HT-29 (cell line): ENCODE measurements at regions not wholly inside any gene's neighbourhood (a gene's known extent, or its start where the extent isn't known, plus 50 kb on each side); places are given as distances from the start of the nearest gene placed in this dataset.
"Not testable (repeated sequence)": the region's sequence is repeated elsewhere in the genome, so short reads cannot be mapped to it uniquely, and the experiment has no call there.

Experiments used
- DNase-seq: peaks from one replicate; pipeline ENCODE4 v3.0.0-alpha.2; 2015; ENCODE audit warnings: low spot score

GRCh38 chr1:101367630-101368029 is 130.8 kb downstream of the S1PR1 start:
- DNase-seq, result no peak

GRCh38 chr1:101370488-101370887 is 133.7 kb downstream of the S1PR1 start:
- DNase-seq, result no peak

GRCh38 chr1:101371259-101371658 is 134.4 kb downstream of the S1PR1 start:
- no peak for DNase-seq

DNA sequence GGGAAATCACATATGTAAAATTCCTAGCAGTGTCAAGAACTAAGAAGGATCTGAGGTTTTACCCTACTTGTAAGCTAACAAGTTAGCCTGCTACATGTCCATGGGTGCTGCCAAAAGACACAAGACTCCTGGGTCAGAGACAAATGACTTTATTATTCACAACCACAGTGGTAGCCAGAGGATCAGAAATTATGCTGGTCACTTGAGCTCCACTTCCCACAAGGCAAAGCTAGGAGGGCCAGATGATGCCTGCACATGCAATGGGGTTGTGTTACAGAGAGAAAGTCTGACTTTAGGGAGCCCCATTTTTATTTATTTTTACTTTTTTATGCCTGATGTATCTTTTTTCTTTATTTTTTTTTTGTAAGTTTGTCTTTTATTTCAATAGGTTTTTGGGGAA is 136.8 kb downstream of the S1PR1 start:
- DNase-seq, result no peak

DNA sequence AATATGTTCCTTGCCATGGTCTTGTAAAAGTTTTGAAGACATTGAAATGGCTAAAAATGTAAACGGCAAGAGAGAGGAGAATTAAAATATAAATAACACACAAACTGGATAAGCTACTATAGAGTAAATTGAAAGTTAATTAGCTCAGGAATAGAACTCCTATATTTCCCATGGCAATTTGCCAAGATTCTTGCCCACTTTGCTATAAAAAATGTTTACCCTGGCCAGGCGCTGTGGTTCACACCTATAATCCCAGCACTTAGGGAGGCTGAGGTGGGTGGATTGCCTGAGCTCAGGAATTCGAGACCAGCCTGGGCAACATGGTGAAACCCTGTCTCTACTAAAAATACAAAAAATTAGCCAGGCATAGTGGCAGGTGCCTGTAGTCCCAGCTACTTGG is 138.6 kb downstream of the S1PR1 start:
- DNase-seq, result not testable (repeated sequence)

DNA sequence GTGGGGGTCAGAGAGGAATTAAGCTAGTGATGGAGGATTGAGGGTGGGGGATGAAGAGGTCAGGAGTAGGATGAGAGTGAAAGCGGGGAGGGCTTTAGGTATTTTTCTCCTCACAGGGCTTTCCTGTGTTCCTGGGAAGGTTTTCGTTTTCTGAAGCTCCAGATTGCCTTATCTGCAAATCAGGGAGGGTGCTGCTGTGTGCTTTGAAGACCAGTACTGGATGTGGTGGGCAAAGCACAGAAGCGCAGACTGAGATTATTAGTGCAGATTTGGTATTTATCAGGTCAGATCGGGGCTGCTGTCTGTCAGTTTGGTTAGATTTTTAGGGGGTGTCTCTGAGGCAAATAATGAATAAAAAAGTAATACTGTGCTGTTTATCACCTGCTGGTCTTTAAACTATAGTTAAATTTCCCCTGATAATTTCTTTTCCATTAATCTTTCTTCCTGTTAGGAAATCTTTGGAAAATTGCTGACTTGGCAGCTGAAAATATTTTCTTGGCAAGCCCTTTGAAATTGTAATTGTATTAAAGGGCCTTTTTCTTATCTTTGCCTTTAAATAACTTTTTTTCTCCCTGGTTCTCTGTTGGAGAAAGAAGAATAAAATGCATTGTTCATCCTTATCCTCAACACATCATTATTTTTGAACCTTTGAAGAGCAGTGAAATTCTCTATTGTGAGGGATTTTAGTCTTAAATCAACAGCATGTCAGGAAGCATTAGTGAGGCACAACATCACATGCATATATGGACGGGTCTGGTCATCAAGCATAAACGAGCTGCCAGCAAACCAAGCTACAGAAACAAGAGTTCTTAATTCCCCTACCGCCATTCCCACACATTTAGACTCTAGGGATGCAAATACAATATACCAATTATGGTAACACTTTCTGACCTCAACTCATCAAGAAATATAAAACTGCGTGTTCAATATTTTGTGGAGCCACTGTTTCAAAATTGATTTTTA is 139.6 kb downstream of the S1PR1 start:
- DNase-seq, result no peak

DNA sequence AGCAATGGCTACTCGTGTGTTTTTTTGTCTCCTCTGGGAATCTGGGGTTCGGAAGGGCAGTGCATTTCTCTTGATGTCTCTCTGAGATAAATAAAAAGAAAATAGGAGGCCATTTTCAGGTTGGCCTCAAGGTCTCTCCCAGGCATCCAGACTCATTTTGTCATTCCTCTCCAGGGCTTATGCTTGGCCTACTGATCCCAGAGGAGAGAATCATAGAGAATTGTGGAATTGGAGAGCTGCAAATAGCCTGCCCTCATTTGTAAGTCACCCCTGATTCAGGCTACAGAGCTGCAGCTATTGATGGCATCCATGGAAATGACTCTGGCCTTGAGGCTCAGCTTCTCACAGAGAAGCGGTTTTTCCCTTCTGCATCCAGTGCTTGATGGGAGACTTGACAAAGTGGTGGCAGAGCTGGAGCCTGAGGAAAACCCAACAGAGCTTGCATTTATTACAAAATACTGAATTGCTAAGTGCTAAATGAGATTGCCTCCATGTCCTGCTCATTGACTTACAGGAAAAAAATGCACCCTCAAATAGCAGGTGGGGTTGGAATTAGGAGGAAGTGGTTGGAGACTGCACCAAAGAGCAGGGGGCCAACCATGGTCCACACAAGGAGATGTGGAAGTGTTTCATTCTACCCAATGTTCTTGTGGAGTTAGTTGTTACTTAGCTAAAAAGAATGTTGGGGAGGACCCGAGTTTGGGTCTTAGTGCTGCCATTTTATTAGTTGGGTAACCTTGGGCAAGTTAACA is 140.4 kb downstream of the S1PR1 start:
- DNase-seq, result no peak

- DNase-seq, result no peak
Measured at GRCh38 chr1:101379037-101379436, 142.2 kb downstream of the S1PR1 start.

DNA sequence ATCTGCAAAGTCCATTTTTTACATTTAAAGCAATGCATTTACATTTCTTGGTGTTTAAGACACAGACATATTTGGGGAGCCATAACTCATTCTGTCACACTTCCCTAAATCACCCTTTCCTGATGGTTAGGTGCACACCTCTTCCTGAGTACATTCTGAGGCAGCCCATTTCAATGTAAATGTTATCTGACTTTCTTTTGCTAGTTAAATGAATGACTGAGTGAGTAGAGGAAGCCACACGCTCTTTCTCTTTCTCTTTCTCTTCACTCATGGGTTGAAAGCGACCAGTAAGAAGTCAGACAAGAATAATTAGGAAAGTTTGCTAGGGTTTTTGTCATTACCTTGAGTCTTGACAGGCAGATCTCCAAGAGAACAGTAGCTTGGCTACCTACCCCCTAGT is 143.1 kb downstream of the S1PR1 start:
- DNase-seq, result no peak

DNA sequence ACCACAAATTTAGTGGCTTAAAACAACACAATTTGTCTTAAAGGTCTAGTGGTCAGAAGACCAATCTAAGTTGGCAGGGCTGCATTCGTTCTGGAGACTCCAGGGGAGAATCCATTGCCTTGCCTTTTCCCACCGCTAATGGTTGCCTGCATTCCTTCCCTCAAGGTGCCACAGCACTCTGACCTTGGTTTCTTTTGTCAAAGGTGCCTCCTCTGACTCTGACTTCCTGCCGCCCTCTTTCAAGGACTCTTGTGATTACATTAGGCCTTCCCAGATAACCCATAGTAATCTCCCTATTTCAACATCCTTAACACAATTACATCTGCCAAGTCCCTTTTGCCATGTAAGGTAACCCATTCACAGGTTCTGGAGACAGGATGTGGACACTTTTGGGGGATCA is 145.3 kb downstream of the S1PR1 start:
- DNase-seq, result no peak

- no peak for DNase-seq
Measured at GRCh38 chr1:101388904-101389546, 152.2 kb downstream of the S1PR1 start.

- no peak for DNase-seq
Measured at GRCh38 chr1:101389547-101389929, 152.7 kb downstream of the S1PR1 start.

- DNase-seq, result no peak
Measured at GRCh38 chr1:101392552-101392951, 155.7 kb downstream of the S1PR1 start.

GRCh38 chr1:101394041-101394440 is 157.2 kb downstream of the S1PR1 start:
- no peak for DNase-seq

DNA sequence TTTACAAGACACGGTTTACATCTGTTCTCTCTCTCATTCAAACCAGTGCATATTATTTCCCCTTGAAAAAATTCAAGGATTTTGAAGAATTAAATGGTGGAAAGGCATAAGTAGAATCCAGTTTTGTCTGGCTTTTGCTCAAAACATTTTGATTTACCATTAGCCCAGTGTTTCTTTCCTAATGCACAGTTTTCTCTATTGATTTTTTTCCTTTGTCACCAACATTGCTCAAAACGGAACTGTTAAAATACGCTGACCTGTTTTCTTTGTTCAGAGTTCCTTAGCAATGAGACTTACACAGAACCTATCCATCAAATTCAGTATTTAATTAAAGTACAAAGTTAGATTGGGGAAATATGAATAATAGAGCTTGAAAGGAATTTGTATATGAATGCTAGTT is 162.4 kb downstream of the S1PR1 start:
- DNase-seq, result no peak

DNA sequence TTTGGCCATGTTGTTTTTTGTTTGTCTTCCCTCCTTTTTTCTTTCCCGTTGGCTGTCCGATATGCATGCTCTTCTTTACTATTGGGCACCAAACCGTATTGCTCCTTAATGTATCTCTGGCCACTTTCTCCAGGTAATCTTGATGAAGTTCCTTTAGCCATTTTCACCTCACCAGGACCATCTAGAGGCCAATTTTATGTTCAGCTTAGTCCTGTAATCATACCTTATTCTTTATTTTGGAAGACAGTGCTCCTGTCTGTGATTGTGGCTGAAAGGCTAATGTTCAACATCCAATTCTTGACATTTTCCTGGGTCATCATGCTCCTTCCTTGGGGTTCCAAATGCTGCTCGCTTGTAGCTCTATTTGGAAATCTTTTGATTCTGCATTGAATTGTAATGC is 169.5 kb downstream of the S1PR1 start:
- DNase-seq, result no peak

DNA sequence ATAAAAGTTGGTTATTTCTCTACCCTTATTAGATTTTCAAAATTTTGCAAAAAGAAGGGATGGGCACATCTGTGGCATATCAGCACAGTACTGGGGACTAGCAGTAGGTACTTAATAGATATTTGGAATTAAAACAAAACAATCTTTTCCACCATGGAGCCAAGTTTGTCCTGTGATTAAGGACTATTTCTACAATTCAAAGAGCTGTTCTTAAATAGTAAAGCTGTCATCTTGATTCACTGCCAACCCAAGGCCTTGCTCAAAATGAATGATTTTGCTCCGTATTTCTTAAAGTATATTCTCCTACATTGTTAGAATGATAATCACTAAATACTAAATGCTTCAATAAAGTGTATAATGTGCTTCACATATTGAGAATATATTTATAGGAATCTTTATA is 169.9 kb downstream of the S1PR1 start:
- DNase-seq, result no peak

- DNase-seq, result no peak
Measured at GRCh38 chr1:101407505-101408211, 170.8 kb downstream of the S1PR1 start.

DNA sequence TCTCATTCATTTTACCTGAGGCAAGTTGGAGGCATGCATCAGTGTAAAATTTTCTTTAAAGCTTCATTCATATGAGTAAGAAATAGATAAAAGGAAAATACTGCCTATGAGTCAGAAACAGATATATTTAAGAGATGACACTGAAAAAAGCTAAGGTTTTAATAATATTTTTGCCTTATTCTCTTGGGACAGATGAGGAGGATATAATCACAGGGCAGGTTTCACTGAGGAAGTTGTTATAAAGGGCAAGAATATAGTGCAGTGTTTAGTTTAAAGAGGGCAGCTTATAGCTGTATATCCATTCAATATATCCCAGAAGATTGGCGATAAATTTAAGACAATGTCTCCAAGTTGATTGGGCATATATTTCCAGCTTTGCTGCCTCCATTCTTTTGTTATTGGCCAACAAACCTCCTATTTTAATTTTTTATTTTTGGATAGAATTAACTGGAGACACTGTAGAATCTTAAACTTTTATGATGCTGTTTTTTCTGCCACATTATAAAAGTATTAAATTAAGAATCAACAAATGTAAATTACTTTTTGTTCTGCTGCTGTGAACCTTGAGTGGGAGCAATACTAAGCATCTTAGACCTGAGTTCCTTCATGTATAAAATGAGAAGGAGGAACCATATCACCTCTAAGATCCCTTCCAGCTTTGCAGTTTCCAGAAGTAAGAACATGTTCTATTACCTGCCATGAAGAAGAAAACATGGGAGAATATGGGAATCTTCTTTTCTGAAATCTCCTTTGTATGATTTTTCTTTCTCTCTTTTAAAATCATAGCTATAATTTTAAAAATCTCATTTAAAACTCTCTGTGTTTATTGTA is 171.6 kb downstream of the S1PR1 start:
- DNase-seq, result no peak

DNA sequence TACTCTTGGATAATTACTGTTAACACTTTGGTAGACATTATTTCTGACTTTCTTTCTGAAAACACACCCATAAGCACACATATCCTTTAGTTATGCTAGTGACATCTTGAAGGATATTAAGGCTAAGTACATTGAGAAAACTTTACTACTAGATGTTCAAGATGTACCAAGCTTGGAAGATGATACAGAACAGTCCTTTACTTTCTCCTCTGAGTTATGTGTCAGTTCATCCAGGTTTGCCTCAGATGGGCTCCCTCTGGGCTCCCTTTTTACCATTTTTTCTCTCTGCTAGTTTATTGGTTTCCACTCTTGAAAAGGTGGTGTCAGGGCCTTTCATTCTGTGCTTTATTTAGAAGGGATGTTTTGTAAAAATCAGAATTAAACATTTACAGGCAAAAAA is 172.3 kb downstream of the S1PR1 start:
- DNase-seq, result no peak
